Parathyroid adenoma (tissue), 2 donors: ENCODE measurements at regions not wholly inside any gene's neighbourhood (a gene's known extent, or its start where the extent isn't known, plus 50 kb on each side); places are given as distances from the start of the nearest gene placed in this dataset.

Source experiments
- H2AFZ ChIP-seq: fragments of 300-600 bp; sonication (generic); one replicate; pipeline ENCODE4 v1.7.0; 2017; ENCODE audit warnings: antibody characterized with exemption, mild to moderate bottlenecking
- H3K27ac ChIP-seq: fragments of 300-600 bp; sonication (generic); one replicate; pipeline ENCODE4 v1.7.0; 2017
- H3K27me3 ChIP-seq: fragments of 300-600 bp; sonication (generic); one replicate; pipeline ENCODE4 v1.7.0; 2017; ENCODE audit warnings: low read length; ENCODE audit not compliant: control insufficient read depth, insufficient read depth
- H3K36me3 ChIP-seq: fragments of 300-600 bp; sonication (generic); one replicate; pipeline ENCODE4 v1.7.0; 2017; ENCODE audit warnings: low read length; ENCODE audit not compliant: control insufficient read depth, insufficient read depth
- H3K4me1 ChIP-seq: fragments of 300-600 bp; sonication (generic); one replicate; pipeline ENCODE4 v1.7.0; 2017; ENCODE audit warnings: control low read depth
- H3K4me2 ChIP-seq: fragments of 300-600 bp; sonication (generic); one replicate; pipeline ENCODE4 v1.7.0; 2017; ENCODE audit warnings: low read length
- H3K4me3 ChIP-seq: fragments of 300-600 bp; sonication (generic); one replicate; pipeline ENCODE4 v1.7.0; 2017; ENCODE audit warnings: low read depth, low read length
- H3K79me2 ChIP-seq: fragments of 300-600 bp; sonication (generic); one replicate; pipeline ENCODE4 v1.7.0; 2017; ENCODE audit warnings: control low read depth
- H3K9ac ChIP-seq: fragments of 300-600 bp; sonication (generic); one replicate; pipeline ENCODE4 v1.7.0; 2017; ENCODE audit warnings: mild to moderate bottlenecking
- H3K9me3 ChIP-seq: fragments of 300-600 bp; sonication (generic); one replicate; pipeline ENCODE4 v1.7.0; 2017; ENCODE audit warnings: low read length; ENCODE audit not compliant: control insufficient read depth
- TF ChIP-seq, protein P1 (sequence below): fragments of 300-600 bp; sonication (generic); IDR thresholded peaks from one replicate; pipeline ENCODE4 v1.7.0; 2017; ENCODE audit warnings: antibody characterized with exemption, mild to moderate bottlenecking
- donor health status: primary hyperparathyroidism.

DNA sequence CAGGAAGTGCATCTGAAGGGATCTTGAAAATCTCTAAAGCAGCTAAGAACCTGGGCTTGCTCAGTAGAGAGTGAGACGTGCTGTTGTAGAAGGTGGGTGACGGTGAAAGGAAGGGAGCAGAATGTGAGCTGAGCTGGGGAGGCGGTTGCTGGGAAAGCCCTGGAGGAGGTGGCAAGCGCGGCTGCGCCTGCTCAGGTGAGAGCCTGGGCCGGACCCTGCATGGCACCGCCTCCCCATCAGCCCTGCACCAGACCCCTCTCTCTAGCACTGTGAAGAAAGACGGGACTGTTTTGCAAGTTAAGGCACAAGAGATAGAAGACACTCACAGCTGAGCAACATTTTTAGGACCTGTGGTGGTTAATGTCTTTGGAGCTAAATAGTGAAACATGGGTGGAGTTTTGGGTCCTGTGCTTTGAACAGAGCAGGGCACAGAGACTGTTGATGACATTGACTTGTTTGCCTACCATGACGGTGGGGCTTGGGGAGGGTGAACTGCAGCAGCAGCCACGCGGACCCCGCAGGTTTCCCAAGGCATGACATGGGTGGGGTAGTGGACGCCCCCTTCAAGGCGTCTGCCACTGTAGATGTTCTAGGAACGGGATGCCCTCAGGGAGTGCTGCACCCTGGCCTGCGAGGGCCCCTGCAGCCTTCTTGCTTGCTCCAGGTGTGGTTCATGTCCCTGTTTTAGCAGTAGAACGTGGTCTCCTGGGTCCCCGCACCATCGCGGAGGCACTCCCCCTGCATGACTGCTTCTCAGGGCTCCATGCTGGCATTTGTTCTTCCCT lies 245.3 kb downstream of the TSN start:
- no peaks in the 10 kb centered on the region for H3K36me3 ChIP-seq
- H3K9ac ChIP-seq: no peak overlapping the region
- H3K79me2 ChIP-seq: no peaks in the 10 kb centered on the region
- H3K4me3 ChIP-seq: no peak overlapping the region
- peak overlapping the region; percentile 45 for H2AFZ ChIP-seq
- TF ChIP-seq, protein P1, sequence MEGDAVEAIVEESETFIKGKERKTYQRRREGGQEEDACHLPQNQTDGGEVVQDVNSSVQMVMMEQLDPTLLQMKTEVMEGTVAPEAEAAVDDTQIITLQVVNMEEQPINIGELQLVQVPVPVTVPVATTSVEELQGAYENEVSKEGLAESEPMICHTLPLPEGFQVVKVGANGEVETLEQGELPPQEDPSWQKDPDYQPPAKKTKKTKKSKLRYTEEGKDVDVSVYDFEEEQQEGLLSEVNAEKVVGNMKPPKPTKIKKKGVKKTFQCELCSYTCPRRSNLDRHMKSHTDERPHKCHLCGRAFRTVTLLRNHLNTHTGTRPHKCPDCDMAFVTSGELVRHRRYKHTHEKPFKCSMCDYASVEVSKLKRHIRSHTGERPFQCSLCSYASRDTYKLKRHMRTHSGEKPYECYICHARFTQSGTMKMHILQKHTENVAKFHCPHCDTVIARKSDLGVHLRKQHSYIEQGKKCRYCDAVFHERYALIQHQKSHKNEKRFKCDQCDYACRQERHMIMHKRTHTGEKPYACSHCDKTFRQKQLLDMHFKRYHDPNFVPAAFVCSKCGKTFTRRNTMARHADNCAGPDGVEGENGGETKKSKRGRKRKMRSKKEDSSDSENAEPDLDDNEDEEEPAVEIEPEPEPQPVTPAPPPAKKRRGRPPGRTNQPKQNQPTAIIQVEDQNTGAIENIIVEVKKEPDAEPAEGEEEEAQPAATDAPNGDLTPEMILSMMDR: no peak
- H3K4me1 ChIP-seq: peaks cover 11% of the 10 kb centered on the region
- no peak overlapping the region for H3K27ac ChIP-seq
- no peaks in the 10 kb centered on the region for H3K27me3 ChIP-seq
- no peak overlapping the region for H3K4me2 ChIP-seq
- H3K9me3 ChIP-seq: no peaks in the 10 kb centered on the region

GRCh38 chr2:122001441-122001874 lies 246.0 kb downstream of the TSN start:
- H3K27me3 ChIP-seq: no peaks in the 10 kb centered on the region

GRCh38 chr2:122003196-122003940 lies 247.9 kb downstream of the TSN start:
- TF ChIP-seq, protein P1: no peak
- H3K4me3 ChIP-seq: no peak overlapping the region

More at GRCh38 chr2:122001441-122001874, 246.0 kb downstream of the TSN start:
- no peaks in the 10 kb centered on the region for H3K79me2 ChIP-seq
- H3K4me1 ChIP-seq: peaks cover 11% of the 10 kb centered on the region
- no peak overlapping the region for H3K4me3 ChIP-seq
- H2AFZ ChIP-seq: peak overlapping the region; percentile 45
- H3K9ac ChIP-seq: no peak overlapping the region
- H3K9me3 ChIP-seq: no peaks in the 10 kb centered on the region
- TF ChIP-seq, protein P1: no peak
- H3K27ac ChIP-seq: no peak overlapping the region
- H3K4me2 ChIP-seq: no peak overlapping the region
- no peaks in the 10 kb centered on the region for H3K36me3 ChIP-seq

DNA sequence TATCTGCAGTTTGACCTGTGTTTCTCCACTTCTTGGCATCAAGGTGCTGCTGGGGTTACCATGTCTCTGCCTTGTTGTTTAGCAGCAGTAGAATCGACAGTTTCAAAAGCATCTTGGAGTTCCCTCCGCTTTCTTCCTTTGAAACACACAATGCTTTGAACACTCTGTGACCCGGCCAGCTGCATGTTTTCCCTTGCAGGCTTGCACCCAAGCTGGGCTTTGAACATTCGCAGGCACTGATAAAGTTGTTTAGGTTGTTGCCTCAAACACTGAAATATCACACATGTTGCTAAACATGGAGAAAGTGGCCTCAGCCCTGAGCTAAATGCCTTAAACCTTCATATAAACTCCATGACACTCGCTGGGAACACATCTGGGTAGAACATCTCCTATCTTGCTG lies 251.7 kb downstream of the TSN start:
- Histone ChIP-seq H3K36me3 (no peaks in the 10 kb centered on the region), H3K9ac (no peak overlapping the region), H3K4me2 (no peak overlapping the region), H3K79me2 (no peaks in the 10 kb centered on the region), H2AFZ (no peak overlapping the region), H3K27me3 (no peaks in the 10 kb centered on the region), H3K9me3 (no peaks in the 10 kb centered on the region), H3K4me1 (no peaks in the 10 kb centered on the region), H3K27ac (no peak overlapping the region), H3K4me3 (no peak overlapping the region)
- TF ChIP-seq, protein P1: no peak

More at GRCh38 chr2:122003196-122003940, 247.9 kb downstream of the TSN start:
- no peak overlapping the region for H3K4me2 ChIP-seq
- H3K79me2 ChIP-seq: no peaks in the 10 kb centered on the region
- no peaks in the 10 kb centered on the region for H3K27me3 ChIP-seq
- no peaks in the 10 kb centered on the region for H3K36me3 ChIP-seq
- no peak overlapping the region for H3K9ac ChIP-seq
- H3K4me1 ChIP-seq: peaks cover 11% of the 10 kb centered on the region
- H3K9me3 ChIP-seq: no peaks in the 10 kb centered on the region
- no peak overlapping the region for H3K27ac ChIP-seq
- no peak overlapping the region for H2AFZ ChIP-seq
